Ecto neural progenitor cell (in vitro differentiated cells): ENCODE measurements at regions not wholly inside any gene's neighbourhood (a gene's known extent, or its start where the extent isn't known, plus 50 kb on each side); places are given as distances from the start of the nearest gene placed in this dataset.

Experiments used
- DNase-seq: peaks from one replicate; pipeline ENCODE4 v3.0.0-alpha.2; 2018; ENCODE audit warnings: low spot score

GRCh38 chr9:109549386-109549785 lies 51.3 kb upstream of the PTPN3 start:
- no peak for DNase-seq

- no peak for DNase-seq
These were observed 53.5 kb upstream of the PTPN3 start for GRCh38 chr9:109551651-109552050.

GRCh38 chr9:109555215-109555614 lies 57.1 kb upstream of the PTPN3 start:
- DNase-seq: no peak

DNA sequence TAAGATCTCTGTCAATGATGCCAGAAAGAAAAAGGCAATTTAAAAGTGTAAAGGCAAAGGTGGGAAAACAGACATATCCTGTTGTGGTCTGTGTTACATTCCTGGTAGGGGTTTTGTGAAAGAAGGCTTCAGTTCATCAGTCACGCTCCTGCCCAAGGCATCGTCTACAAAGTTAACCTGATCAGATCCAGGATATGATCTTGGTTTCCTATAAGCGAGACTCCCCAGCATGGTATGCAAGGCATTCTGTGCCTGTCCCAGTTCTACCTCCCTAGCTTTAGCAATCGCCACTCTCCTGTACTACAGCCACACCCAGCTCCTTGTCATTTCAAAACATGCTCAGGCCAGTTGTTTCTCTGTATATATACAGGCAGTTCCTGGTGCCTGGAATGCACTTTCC lies 58.0 kb upstream of the PTPN3 start:
- DNase-seq: no peak

DNA sequence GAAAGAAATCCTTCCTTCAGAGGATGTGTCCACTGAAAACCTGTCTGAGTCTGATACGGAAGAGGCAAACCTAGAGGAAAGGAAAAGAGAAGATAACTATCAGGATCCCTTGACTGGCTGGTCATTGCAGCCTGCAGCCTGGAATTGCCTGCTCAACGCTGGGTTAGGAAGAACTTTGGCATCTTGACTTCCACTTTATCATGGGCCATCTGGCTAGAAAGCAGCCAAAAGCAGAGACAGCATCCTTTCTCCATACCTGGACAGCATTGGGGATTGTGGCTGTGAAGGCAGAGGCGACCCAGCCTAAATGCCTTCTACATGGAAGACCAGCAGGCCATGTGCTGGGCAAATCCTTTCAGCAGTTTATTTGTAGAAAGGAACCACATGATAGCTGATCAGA lies 58.7 kb upstream of the PTPN3 start:
- no peak for DNase-seq

DNA sequence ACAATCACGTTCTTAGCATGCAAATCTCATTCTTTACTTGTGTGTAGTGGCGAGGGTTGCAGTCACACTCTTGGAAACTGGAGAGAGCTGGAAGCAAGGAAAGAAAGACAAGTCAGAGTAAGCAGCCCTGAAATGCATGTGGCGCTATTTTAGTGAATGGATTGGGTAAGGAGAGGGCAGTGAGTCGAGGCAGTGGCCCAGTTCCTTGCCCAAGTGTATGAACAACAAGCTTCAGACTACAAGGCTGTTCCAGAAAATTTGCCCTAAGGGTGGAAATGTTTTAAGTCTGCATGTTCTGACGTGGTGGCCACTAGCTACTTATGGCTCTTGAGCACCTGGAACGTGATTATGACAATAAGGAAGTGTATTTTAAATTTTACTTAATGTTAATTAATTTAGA lies 59.4 kb upstream of the PTPN3 start:
- no peak for DNase-seq

DNA sequence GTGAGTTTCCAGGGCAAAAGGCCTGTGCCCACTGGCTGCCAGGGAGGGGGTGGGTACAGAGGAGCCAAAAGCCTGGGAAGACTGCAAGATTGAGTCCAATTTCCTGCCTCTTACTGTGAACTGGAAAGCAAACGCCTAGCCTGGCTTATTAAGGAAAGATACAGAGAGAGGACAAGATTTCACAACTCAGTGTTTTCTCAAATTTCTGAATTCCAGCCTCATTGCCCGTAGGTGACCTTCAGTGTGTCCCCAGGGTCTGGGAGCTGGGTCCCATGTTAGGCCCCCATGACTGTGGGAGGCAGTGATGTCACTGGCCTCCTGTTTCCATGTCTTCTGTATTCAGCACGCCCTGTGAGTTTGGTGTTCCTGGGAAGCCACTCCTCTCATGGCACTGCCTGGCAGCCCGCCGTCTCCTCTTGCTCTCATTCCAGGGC lies 60.6 kb upstream of the PTPN3 start:
- DNase-seq: no peak

DNA sequence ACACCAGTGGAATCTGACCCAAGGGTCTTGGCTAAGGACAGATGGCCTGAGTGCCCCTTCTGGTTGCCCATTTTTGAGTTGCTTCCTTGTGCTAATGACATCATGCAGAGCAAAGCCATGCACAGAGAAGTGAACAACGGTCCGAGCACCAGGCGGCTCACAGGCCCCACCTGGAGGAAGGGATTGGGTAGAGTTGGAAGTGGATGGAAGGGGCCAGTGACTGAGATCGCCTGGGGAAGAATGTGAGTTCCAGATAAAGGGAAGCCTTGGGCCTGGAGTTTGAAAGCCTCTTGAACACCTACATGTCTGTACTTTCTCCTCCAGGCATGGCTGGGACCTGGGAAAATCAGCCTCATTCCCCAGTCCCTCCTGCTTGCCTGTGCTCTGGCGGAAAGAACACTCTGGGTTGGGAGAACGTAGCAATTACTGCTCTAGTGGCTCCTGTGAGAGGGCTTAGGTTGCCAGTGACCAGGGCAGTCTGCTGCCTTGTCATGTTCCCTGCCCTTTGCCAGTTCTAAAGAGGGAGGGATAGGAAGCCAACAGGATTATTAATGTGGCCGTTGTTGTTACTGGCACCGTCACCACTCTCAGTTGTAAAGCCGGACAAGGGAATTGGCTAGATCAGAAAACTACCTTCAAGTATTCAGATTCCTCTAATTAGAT lies 62.5 kb upstream of the PTPN3 start:
- DNase-seq: peak; percentile 60

DNA sequence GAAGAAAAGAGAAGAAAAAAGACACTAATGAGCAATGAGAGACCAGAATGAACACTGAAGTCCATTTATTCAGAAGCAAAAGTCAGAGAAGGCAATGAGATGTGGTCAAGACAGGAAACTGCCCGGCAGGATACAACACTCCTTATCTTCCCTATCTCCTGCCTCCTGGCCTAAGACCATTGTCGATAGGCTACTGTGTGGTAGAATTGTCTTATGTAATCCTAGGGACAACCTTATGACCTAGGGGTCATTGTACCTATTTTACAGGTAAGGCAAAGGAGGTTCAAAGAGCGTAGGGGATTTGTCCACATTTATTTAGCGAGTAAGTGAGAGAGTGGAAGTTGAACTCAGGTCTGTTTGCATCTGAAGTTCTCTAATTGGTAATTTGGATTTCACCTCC lies 63.0 kb upstream of the PTPN3 start:
- no peak for DNase-seq

- DNase-seq: no peak
These were observed 70.0 kb upstream of the PTPN3 start for GRCh38 chr9:109568089-109568488.

DNA sequence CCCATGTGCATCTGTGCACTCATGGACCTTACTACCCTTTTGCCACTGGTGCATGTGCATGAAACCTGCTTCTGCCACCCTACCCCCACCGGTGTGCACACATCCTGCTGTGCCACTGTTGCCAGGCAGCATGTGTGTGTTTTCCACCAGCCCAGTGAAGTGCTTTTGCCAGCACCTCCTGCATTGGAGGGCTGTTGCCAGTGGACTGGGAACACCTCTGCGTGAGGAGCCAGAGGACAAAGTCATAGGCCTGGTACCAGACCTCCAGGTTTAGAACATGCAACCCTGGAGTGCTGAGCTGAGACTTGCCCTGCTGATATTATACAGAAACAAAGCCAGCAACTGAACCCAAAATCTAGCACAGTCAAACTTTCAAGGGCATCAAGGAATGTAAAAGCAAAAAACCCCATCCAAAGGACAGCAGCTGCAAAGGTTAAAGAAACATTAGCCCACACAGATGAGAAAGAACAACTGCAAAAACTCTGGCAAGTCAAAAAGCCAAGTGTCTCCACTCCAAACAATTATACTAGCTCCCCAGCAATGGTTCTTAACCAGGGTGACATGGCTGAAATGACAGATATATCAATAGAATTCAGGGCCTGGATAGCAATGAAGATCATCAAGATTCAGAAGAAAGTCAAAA lies 70.6 kb upstream of the PTPN3 start:
- DNase-seq: no peak

DNA sequence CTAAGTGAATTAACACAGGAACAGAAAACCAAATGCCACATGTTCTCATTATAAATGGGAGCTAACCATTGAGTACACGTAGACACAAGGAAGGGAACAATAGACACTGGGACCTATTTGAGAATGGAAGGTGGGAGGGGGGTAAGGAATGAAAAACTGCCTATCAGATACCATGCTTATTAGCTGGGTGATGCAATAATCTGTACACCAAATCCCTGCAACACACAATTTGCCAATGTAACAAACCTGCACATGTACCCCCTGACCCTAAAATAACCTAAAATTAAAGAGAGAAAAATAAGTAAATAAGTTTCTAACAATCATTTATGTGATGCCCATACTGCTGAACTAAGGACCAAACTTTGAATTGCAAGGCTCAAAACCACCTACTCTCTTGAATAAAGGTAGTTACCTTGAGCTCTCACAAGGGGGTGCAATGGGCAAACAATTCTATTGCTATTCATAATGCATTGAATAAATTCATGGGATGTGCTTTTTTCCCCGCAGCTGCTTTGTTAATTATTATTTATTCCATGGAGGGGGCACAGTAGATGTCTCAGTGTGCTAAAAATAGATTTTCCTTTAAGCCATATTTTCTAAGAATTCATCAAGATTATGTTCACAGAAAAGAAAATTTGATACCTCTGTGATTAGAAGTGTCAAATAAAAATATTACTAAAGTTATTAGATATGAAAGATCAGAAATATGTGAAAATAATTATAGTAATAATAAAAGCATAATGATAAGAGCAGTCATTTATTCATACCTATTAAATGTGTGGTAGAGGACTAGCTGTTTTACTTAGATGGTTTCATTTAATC lies 76.2 kb upstream of the PTPN3 start:
- DNase-seq: no peak

DNA sequence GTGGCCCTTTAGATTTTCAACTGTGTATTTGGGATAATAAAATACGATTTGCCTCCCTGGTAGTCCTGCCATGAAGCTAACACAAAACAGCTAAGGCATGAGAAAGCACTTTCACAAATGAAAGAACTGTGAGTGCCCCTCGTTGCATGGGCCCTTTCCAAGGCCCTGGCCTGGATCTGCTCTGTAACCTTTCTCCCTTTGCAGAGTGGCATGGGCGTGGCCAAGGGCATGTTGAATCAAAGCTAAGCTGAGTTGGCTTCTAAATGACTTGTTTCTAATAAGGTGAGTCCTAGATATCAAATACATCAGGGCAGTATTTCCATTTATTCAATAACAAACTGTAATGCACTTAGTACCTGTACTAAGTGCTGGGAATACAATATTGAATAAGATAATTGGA lies 78.7 kb upstream of the PTPN3 start:
- DNase-seq: no peak

DNA sequence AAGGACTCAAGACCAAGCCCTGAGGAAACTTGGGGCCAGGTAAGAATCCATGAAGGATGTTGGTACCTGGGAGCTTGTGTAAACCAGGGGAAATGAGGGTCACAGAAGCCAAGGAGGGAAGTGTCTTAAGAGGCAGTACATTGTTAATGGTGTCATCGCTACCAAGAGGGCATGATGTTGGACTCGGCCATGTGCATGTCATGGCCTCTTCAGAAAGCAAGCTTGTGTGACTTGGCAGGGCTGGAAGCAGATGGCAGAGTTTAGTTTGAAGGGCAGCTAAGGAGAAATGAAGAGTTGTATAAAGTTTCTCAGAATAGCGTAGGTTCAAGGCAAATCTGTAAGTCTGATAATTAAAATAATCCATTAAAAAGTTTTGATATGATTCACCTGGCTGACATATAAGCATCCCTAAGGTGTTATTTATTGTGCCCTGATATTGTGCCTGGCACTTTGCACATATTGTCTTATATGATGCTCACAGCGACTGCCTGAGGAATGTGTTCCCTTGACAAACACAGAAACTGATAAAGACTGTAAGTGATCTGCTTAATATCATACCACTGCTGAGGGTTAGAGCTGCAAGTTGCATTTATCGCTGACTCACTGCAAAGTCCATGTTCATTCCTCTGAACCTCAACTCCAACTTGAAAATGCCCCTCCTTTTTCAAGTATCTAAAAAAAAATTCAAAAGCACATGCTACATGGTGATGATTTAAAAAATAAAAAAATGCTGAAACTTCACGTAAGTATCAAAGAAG lies 81.3 kb upstream of the PTPN3 start:
- no peak for DNase-seq

GRCh38 chr9:109582386-109582785 lies 84.3 kb upstream of the PTPN3 start:
- no peak for DNase-seq

- no peak for DNase-seq
These were observed 86.1 kb upstream of the PTPN3 start for GRCh38 chr9:109584205-109584604.

- no peak for DNase-seq
These were observed 87.7 kb upstream of the PTPN3 start for GRCh38 chr9:109585796-109586195.

DNA sequence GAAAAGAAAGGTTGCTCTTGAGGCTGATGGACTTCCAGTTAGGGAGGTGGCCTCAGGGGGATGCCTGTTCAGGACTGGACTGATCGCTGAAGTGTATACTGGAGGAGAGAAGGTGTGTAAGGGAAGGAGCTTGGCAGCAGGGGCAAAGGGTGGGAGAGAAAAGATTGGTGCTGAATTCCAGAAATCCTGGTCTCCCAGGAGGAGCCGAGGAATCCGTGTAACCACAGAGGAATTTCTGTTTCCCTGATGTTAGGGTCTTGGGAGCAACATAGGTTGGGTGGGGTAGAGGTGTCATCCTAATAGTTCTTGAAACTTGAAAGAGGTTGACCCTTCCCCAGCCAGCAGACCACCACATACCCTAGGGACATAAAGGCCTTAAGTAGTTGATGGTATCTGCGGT lies 88.9 kb upstream of the PTPN3 start:
- DNase-seq: no peak

- no peak for DNase-seq
These were observed 90.3 kb upstream of the PTPN3 start for GRCh38 chr9:109588415-109588814.

GRCh38 chr9:109590966-109591365 lies 92.9 kb upstream of the PTPN3 start:
- no peak for DNase-seq

GRCh38 chr9:109591691-109592090 lies 93.6 kb upstream of the PTPN3 start:
- no peak for DNase-seq

DNA sequence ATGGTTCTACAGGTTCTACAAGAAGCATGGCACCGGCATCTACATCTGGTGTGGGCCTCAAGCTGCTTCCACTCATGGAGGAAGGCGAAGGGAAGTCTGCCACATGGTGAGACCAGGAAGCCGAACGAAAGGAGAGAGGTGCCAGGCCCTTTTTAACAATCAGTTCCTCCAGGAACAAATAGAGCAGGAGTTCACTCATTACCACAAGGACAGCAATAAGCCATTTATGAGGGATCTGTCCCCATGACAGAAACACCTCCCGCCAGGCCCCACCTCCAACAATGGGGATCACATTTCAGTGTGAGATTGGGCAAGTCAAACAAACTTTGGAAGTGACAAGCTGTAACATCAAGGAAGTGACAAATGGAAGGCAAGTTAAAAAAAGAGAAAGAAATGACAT lies 95.5 kb upstream of the PTPN3 start:
- no peak for DNase-seq

GRCh38 chr9:109597496-109597895 lies 99.4 kb upstream of the PTPN3 start:
- DNase-seq: no peak
